ENCODE measurements at regions not wholly inside any gene's neighbourhood (a gene's known extent, or its start where the extent isn't known, plus 50 kb on each side); places are given as distances from the start of the nearest gene placed in this dataset.

DNA sequence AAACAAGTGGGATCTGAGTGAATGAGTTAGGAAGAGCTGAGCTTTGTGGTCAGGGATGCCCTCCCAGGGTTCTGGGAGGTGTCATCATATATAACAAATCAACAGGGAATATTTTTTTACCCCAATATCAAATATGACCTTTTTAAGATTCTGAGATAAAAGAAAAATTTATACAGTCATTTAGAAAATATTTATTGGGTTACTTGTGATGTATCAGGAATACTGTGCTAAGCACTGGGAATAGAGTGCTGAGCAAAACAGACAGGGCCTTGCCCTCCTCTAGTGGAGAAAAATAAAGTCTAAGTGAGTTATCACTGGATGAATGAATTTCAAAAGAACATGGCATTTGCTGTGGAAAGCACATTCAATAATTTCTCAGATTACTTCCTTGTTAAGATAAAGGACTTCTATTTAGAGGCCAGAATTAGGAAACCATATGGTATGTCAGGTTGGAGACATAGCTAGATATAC lies 102.9 kb downstream of the BOD1 start:
- no peak for TF ChIP-seq CTCF (IDR thresholded peaks at IDR 0.05; ENCODE audit: borderline replicate concordance, extremely low read depth, low read length, poor library complexity, severe bottlenecking)
- no peak for TF ChIP-seq EZH2 (IDR thresholded peaks at IDR 0.05; ENCODE audit: borderline replicate concordance, low read depth, low read length, severe bottlenecking)
